Chondrocyte (in vitro differentiated cells): ENCODE measurements at regions not wholly inside any gene's neighbourhood (a gene's known extent, or its start where the extent isn't known, plus 50 kb on each side); places are given as distances from the start of the nearest gene placed in this dataset.

Experiments used
- DNase-seq: peaks from one replicate; pipeline ENCODE4 v3.0.0; 2021; ENCODE audit warnings: mixed read lengths, low spot score
- H3K27ac Mint-ChIP-seq: one replicate; pipeline ENCODE4 v1.8.0; 2021; ENCODE audit warnings: mild to moderate bottlenecking, moderate library complexity, mixed read lengths; ENCODE audit not compliant: unreplicated experiment
- H3K27me3 Mint-ChIP-seq: 2 replicates; pipeline ENCODE4 v1.8.0; 2021; ENCODE audit warnings: low read depth, mixed read lengths
- H3K36me3 Mint-ChIP-seq: 2 replicates; pipeline ENCODE4 v1.8.0; 2021; ENCODE audit warnings: low read depth, mixed read lengths
- H3K4me1 Mint-ChIP-seq: 2 replicates; pipeline ENCODE4 v1.8.0; 2021; ENCODE audit warnings: low read depth, mild to moderate bottlenecking, mixed read lengths
- H3K4me3 Mint-ChIP-seq: one replicate; pipeline ENCODE4 v1.8.0; 2021; ENCODE audit warnings: mild to moderate bottlenecking, moderate library complexity, mixed read lengths; ENCODE audit not compliant: unreplicated experiment
- H3K9me3 Mint-ChIP-seq: 2 replicates; pipeline ENCODE4 v1.8.0; 2021; ENCODE audit warnings: low read depth, mixed read lengths
- CTCF ChIP-seq: fragments of 200-600 bp; sonication (generic); IDR thresholded peaks from 2 replicates; pipeline ENCODE4 v1.5.0; 2021; ENCODE audit warnings: antibody characterized with exemption, mild to moderate bottlenecking, moderate library complexity

- TF ChIP-seq CTCF, result no peak
- H3K9me3 Mint-ChIP-seq, result peaks cover 7% of the 10 kb centered on the region
- peaks cover 3% of the 10 kb centered on the region for H3K36me3 Mint-ChIP-seq
- no peak overlapping the region for H3K4me3 Mint-ChIP-seq
- H3K27me3 Mint-ChIP-seq, result no peaks in the 10 kb centered on the region
- no peak overlapping the region for H3K27ac Mint-ChIP-seq
- no peak for DNase-seq
- peaks cover 38% of the 10 kb centered on the region for H3K4me1 Mint-ChIP-seq
These were observed 570.6 kb upstream of the ZNF608 start for GRCh38 chr5:125316915-125317535.

GRCh38 chr5:125317536-125317995, 571.1 kb upstream of the ZNF608 start:
- no peak for TF ChIP-seq CTCF
- Mint-ChIP-seq H3K27ac (no peak overlapping the region), H3K4me3 (no peak overlapping the region), H3K4me1 (peaks cover 32% of the 10 kb centered on the region), H3K9me3 (peaks cover 7% of the 10 kb centered on the region), H3K36me3 (peaks cover 3% of the 10 kb centered on the region), H3K27me3 (no peaks in the 10 kb centered on the region)
- DNase-seq, result no peak

- Mint-ChIP-seq H3K27ac (no peak overlapping the region), H3K9me3 (no peaks in the 10 kb centered on the region), H3K4me3 (no peak overlapping the region), H3K36me3 (no peaks in the 10 kb centered on the region), H3K27me3 (no peaks in the 10 kb centered on the region), H3K4me1 (peaks cover 28% of the 10 kb centered on the region)
- no peak for DNase-seq
- TF ChIP-seq CTCF, result no peak
These were observed 575.2 kb upstream of the ZNF608 start for GRCh38 chr5:125321654-125322053.

GRCh38 chr5:125323613-125324012, 577.2 kb upstream of the ZNF608 start:
- Mint-ChIP-seq H3K4me1 (peaks cover 16% of the 10 kb centered on the region), H3K27me3 (no peaks in the 10 kb centered on the region), H3K27ac (no peak overlapping the region), H3K36me3 (no peaks in the 10 kb centered on the region), H3K4me3 (no peak overlapping the region), H3K9me3 (no peaks in the 10 kb centered on the region)
- DNase-seq, result no peak
- peak; percentile 7 for TF ChIP-seq CTCF

GRCh38 chr5:125325488-125326149, 579.2 kb upstream of the ZNF608 start:
- no peak for TF ChIP-seq CTCF
- no peaks in the 10 kb centered on the region for H3K27me3 Mint-ChIP-seq
- H3K4me3 Mint-ChIP-seq, result no peak overlapping the region
- no peak for DNase-seq
- H3K9me3 Mint-ChIP-seq, result peaks cover 2% of the 10 kb centered on the region
- peaks cover 16% of the 10 kb centered on the region for H3K4me1 Mint-ChIP-seq
- no peaks in the 10 kb centered on the region for H3K36me3 Mint-ChIP-seq
- no peak overlapping the region for H3K27ac Mint-ChIP-seq
